ENCODE measurements at regions not wholly inside any gene's neighbourhood (a gene's known extent, or its start where the extent isn't known, plus 50 kb on each side); places are given as distances from the start of the nearest gene placed in this dataset.
A peak's percentile ranks its signal among the peaks of the same experiment; 100 is the strongest.
"Not testable (repeated sequence)": the region's sequence is repeated elsewhere in the genome, so short reads cannot be mapped to it uniquely, and the experiment has no call there.

DNA sequence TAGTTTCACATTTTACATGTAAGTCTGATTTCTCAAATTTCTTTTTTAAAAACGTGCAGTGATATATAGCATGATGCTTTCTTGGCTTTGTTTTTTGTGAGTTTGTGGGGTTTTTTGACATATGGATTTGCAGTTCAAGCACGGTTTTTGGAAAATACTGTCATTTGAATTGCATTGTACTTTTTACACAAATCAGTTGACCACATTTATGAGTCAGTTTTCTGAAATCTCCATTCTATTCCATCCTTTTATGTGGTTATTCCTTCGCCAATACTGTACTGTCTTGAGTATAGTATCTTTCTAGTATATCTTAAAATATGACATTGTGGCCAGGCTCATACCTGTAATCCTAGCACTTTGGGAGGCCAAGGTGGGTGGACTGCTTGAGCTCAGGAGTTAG lies 890.0 kb upstream of the CITED2 start:
- DNase-seq (ENCODE audit: low read depth) = no peak

DNA sequence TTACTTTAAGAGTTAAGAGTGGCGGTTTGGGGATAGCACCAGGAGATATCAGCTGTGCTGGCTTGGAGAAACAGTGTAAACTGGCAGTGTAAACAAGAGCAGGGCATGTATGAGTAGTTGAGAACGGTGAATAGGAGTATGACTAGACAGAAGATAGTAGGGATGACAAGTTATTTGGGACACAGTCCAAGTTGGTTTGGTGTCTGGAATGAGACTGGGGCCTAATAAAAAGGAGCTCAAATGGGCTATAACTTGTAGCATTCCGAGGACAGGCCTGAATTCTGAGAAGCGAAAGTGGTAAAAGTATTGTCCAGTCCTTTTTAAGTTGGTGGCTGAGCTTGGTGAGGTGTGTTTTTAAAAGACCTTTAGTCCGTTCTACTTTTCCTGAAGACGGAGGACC lies 883.9 kb upstream of the CITED2 start:
- not testable (repeated sequence) for DNase-seq (ENCODE audit: low read depth)

GRCh38 chr6:140256248-140256647 lies 881.8 kb upstream of the CITED2 start:
- DNase-seq (ENCODE audit: low read depth) = no peak

DNA sequence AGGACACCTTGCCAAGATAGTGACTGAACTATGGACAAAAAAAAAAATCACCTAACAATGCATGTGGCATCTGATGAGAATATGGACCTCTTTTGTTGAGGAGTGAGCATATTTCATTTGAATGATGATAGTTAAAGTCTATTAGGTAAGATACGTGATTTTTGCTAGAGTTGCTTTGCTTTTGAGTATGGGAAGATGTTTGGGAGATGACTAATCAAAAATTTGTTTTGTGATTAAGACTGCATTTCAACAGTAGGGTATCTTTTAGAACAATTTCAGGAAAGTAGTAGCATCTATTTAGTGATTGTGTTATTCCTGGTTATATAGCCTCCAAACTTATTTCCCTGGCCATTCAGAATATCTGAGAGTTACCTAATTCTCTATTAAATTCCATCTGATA lies 878.6 kb upstream of the CITED2 start:
- DNase-seq (ENCODE audit: low read depth) = no peak

DNA sequence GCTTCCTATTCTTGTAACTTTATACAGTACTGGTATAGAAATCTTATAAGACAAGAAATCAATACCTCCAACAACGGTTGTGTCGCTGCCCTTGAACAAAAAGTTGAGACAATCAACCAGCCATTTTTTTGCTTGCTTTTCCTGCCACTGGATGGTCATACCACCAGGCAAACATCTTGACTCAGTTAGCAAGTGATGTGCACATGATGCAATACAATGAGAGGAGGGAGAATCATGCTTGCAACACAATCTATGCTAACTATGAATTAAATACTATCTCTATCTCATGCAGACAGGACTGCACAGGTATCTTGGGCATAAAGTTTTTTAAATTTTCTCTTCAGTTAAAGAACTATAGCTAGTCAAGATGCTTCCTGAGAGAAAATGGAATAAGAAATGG lies 877.7 kb upstream of the CITED2 start:
- peak; percentile 22 for DNase-seq (ENCODE audit: low read depth)

DNA sequence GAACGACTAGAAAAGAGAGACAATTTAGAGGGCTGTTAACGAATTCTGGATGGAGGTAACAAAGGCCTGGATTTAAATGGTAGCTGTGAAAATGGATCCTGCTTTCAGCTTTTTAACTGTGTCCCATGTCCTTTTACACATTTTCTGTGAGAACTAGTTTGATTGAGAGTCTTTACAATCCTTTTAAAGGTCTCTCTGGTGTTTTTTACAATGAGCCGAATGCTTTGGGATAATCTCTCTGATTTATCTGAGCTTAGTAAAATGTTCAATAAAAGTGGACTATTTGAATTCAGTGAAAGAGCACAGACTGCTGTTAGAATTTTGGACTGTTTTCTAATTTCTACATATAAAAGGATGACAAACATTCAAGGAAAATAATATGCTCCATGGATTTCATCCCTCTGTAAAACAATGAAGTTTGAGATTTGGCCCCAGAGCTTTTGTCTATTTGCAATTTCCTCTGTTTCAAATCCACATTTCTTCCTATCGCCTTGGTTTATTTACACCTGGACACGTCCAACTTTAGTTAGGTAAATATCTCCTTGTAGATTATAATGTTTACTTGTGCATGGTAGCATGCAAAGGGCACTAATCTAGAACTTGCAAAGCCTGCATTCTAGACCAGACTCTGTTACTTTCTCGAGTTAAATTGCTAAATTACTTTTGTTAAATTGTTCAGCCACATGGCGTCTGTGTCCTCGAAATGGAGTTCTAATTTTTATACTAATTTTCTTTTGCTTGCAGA lies 871.0 kb upstream of the CITED2 start:
- DNase-seq (ENCODE audit: low read depth) = no peak

DNA sequence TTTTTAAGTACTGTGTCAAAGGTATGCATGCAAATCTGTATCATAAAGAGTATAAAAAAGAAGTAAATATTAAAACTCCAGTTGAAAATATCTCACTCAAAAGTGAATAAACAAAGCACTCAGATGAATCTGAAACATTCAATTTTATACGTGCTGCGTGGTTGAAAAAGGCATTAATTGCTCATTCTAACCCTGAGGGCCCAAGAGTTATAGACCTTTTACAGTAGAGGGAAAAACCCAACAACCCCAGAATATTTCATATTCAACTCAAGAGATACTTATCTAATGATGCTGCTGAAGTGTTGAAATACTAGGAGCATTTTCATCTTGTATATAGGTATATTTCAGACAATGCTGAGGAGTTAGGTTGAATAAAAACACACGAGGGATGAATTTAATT lies 862.8 kb upstream of the CITED2 start:
- DNase-seq (ENCODE audit: low read depth) = no peak

DNA sequence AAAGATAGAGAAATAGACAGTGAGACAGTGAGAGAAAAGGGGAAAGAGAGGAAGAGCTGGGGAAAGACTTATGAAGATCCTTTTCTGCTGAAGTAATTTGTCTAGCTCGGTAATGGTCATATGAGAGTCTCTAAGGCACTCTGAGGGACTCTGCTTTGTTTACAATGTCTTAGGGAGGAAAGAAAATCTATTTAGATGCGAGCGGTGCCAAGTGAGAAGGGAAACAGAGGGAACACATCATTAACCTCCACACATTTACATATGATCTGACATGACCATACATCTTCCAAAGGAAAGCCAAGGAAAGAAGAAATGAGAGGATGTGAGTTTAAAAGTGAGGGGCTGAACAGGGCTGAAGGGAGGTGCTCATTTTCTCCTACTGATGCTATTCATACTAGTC lies 862.3 kb upstream of the CITED2 start:
- no peak for DNase-seq (ENCODE audit: low read depth)

DNA sequence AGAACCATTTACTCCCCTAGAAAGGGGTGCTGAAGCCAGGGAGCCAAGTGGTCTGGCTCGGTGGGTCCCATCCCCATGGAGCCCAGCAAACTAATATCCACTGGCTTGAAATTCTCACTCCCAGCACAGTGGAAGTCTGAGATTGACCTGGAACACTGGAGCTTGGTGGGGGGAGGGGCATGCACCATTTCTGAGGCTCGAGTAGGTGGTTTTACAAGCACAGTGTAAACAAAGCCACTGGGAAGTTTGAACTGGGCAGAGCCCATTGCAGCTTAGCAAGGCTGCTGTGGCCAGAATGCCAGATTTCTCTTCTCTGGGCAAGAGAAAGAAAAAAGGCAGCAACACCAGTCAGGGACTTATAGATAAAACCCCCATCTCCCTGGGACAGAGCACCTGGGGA lies 855.8 kb upstream of the CITED2 start:
- DNase-seq (ENCODE audit: low read depth) = no peak

DNA sequence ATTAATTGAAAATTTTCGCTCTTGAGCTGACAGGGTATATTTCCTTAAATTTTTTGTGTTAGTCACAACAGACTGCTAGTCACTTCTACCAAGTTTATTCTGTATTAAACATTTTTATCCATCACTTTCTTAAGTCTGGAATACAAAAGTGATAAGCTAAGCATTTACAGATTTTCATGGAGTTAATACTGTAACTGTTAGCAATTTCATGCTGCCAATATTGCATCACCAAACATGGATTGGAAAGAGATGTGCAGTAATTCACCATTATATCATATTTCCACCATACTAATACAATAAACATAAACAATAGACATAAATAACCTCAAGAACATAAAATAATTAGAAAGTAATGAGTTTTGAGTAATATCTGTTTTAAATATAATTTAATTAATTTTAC lies 854.0 kb upstream of the CITED2 start:
- no peak for DNase-seq (ENCODE audit: low read depth)

GRCh38 chr6:140226637-140227036 lies 852.2 kb upstream of the CITED2 start:
- DNase-seq (ENCODE audit: low read depth) = no peak

DNA sequence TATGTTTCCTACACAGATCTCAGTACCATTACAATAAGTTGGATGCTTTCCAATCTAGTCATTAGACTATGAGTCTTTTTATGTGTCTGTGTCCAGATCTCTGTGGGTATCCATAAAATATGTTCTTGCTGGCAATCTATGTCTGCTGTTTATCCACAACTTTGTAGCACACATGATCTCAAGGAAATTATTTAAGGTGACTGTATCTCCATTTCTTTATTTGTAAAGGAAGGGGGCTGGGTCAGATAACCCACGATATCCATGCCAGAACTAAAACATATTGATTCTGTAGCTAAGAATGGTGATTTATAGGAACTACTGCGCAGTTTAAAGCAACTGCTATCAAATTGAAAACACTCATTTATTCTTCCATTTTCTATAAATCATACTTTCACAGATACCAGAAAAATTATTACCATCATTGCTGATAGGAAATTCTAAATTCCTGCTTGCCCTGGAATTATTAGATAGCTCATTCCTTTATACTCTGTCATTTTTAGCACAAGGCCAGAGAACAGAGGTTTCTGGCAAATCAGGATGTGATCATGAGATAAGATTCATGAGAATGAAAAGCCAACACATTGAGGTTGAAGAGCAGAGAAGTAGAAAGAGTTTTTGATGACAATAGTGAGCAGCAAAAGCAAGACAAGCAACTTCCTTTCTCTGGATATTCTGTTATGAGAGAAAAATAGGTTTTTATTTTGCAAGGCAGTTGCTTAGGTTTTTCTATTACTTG lies 851.4 kb upstream of the CITED2 start:
- no peak for DNase-seq (ENCODE audit: low read depth)

GRCh38 chr6:140217283-140217682 lies 842.8 kb upstream of the CITED2 start:
- no peak for DNase-seq (ENCODE audit: low read depth)

- DNase-seq (ENCODE audit: low read depth) = no peak
Observed at GRCh38 chr6:140209775-140210174, 835.3 kb upstream of the CITED2 start.

GRCh38 chr6:140208286-140208685 lies 833.8 kb upstream of the CITED2 start:
- no peak for DNase-seq (ENCODE audit: low read depth)

GRCh38 chr6:140205795-140206593 lies 831.5 kb upstream of the CITED2 start:
- DNase-seq (ENCODE audit: low read depth) = no peak

DNA sequence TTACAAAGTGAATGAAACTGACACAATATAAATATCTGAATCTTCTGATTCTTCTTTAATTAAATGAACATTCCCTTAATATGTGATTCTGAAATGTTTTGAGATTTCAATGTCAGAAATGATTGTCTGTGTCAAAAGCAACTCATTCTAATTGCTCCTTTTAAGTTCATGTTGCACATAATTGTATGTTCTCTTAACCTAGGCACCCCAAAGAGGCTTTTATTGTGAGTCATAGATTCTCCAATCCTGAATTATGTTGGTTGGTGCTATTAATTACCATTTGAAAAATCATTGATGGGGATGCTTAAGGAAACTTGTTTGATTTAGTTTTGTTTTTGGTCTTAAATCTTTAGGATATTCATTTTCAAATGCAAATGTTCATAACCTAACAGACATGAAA lies 829.7 kb upstream of the CITED2 start:
- DNase-seq (ENCODE audit: low read depth) = no peak

GRCh38 chr6:140203661-140204147 lies 829.3 kb upstream of the CITED2 start:
- peak; percentile 57 for DNase-seq (ENCODE audit: low read depth)

- no peak for DNase-seq (ENCODE audit: low read depth)
Observed at GRCh38 chr6:140202964-140203515, 828.6 kb upstream of the CITED2 start.

- no peak for DNase-seq (ENCODE audit: low read depth)
Observed at GRCh38 chr6:140201787-140202458, 827.5 kb upstream of the CITED2 start.

- no peak for DNase-seq (ENCODE audit: low read depth)
Observed at GRCh38 chr6:140193269-140193668, 818.8 kb upstream of the CITED2 start.

- DNase-seq (ENCODE audit: low read depth) = no peak
Observed at GRCh38 chr6:140192018-140192417, 817.6 kb upstream of the CITED2 start.
